Upper lobe of right lung (tissue), 1 donor: ENCODE measurements at regions not wholly inside any gene's neighbourhood (a gene's known extent, or its start where the extent isn't known, plus 50 kb on each side); places are given as distances from the start of the nearest gene placed in this dataset.

Experiments
- ATAC-seq: fragments of 200-7000 bp; cut with Tn5 transposase; one replicate; pipeline ENCODE4 v1.9.1; 2020; ENCODE audit warnings: mild to moderate bottlenecking, moderate library complexity
- DNase-seq: peaks from one replicate; pipeline ENCODE4 v3.0.0-alpha.2; 2020
- H3K27ac ChIP-seq: fragments of 200-600 bp; one replicate; pipeline ENCODE4 v1.8.0; 2022
- H3K27me3 ChIP-seq: fragments of 200-600 bp; one replicate; pipeline ENCODE4 v1.8.0; 2022; ENCODE audit warnings: mild to moderate bottlenecking
- H3K36me3 ChIP-seq: fragments of 200-600 bp; one replicate; pipeline ENCODE4 v1.8.0; 2022
- H3K4me1 ChIP-seq: fragments of 200-600 bp; one replicate; pipeline ENCODE4 v1.8.0; 2022
- H3K4me3 ChIP-seq: fragments of 200-600 bp; one replicate; pipeline ENCODE4 v1.8.0; 2022; ENCODE audit warnings: mild to moderate bottlenecking
- H3K9me3 ChIP-seq: fragments of 200-600 bp; one replicate; pipeline ENCODE4 v1.8.0; 2022
- intact Hi-C: fragments of 100-400 bp; cut with DNase I; formaldehyde crosslinking; loops from one replicate; pipeline ENCODE4 v1.11.0; 2022
- TF ChIP-seq, protein P1 (sequence below): fragments of 200-600 bp; IDR thresholded peaks from one replicate; pipeline ENCODE4 v1.8.0; 2022; ENCODE audit warnings: antibody characterized with exemption
- donor health status: DM: no; HTN: yes; CAD: no; lungs with severe emphysema.

GRCh38 chr2:17166506-17166905 lies 351.7 kb downstream of the RAD51AP2 start:
- ATAC-seq = no peak
- H3K27me3 ChIP-seq = no peaks in the 10 kb centered on the region
- H3K4me3 ChIP-seq = no peak overlapping the region
- no peak overlapping the region for H3K27ac ChIP-seq
- intact Hi-C loops = no loop called here
- DNase-seq = no peak
- TF ChIP-seq, protein P1, sequence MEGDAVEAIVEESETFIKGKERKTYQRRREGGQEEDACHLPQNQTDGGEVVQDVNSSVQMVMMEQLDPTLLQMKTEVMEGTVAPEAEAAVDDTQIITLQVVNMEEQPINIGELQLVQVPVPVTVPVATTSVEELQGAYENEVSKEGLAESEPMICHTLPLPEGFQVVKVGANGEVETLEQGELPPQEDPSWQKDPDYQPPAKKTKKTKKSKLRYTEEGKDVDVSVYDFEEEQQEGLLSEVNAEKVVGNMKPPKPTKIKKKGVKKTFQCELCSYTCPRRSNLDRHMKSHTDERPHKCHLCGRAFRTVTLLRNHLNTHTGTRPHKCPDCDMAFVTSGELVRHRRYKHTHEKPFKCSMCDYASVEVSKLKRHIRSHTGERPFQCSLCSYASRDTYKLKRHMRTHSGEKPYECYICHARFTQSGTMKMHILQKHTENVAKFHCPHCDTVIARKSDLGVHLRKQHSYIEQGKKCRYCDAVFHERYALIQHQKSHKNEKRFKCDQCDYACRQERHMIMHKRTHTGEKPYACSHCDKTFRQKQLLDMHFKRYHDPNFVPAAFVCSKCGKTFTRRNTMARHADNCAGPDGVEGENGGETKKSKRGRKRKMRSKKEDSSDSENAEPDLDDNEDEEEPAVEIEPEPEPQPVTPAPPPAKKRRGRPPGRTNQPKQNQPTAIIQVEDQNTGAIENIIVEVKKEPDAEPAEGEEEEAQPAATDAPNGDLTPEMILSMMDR = no peak
- no peaks in the 10 kb centered on the region for H3K9me3 ChIP-seq
- no peaks in the 10 kb centered on the region for H3K36me3 ChIP-seq
- no peaks in the 10 kb centered on the region for H3K4me1 ChIP-seq

GRCh38 chr2:17164550-17164949 lies 353.7 kb downstream of the RAD51AP2 start:
- no peaks in the 10 kb centered on the region for H3K36me3 ChIP-seq
- no peak overlapping the region for H3K4me3 ChIP-seq
- intact Hi-C loops = no loop called here
- H3K27me3 ChIP-seq = no peaks in the 10 kb centered on the region
- TF ChIP-seq, protein P1 = no peak
- no peaks in the 10 kb centered on the region for H3K9me3 ChIP-seq
- no peaks in the 10 kb centered on the region for H3K4me1 ChIP-seq
- DNase-seq = no peak
- no peak overlapping the region for H3K27ac ChIP-seq
- ATAC-seq = no peak

GRCh38 chr2:17163638-17164037 lies 354.6 kb downstream of the RAD51AP2 start:
- no peak for DNase-seq
- Histone ChIP-seq H3K9me3 (no peaks in the 10 kb centered on the region), H3K27ac (no peak overlapping the region), H3K4me1 (no peaks in the 10 kb centered on the region), H3K4me3 (no peak overlapping the region), H3K27me3 (no peaks in the 10 kb centered on the region), H3K36me3 (no peaks in the 10 kb centered on the region)
- TF ChIP-seq, protein P1 = no peak
- intact Hi-C loops = no loop called here
- ATAC-seq = no peak

DNA sequence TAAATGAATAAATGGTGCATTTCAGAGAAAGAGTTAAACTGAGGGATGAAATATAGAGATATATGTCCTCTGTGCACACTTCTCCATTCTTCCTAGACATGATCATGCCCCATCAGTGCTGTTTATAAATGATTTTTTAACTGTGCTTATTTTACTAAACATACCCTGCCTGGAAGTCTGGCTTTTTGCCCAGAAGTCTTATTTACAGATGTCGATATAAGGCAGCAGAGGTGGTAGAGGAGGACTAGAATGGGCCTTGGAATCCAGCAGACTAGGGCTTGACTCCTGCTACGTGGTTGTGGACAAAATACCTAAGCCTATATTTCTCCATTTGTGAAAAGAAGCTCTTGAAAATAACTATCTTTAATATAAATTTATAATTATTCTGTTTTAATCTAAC lies 355.5 kb downstream of the RAD51AP2 start:
- DNase-seq (no peak), ATAC-seq (no peak)
- intact Hi-C loops = no loop called here

GRCh38 chr2:17160594-17160993 lies 357.6 kb downstream of the RAD51AP2 start:
- intact Hi-C loops = no loop called here
- no peaks in the 10 kb centered on the region for H3K36me3 ChIP-seq
- ATAC-seq (no peak), DNase-seq (no peak)
- no peaks in the 10 kb centered on the region for H3K9me3 ChIP-seq
- no peaks in the 10 kb centered on the region for H3K27me3 ChIP-seq
- TF ChIP-seq, protein P1 = no peak
- H3K4me3 ChIP-seq = no peak overlapping the region
- no peak overlapping the region for H3K27ac ChIP-seq
- no peaks in the 10 kb centered on the region for H3K4me1 ChIP-seq

More for the DNA sequence above, 355.5 kb downstream of the RAD51AP2 start:
- H3K9me3 ChIP-seq = no peaks in the 10 kb centered on the region
- no peaks in the 10 kb centered on the region for H3K27me3 ChIP-seq
- no peaks in the 10 kb centered on the region for H3K4me1 ChIP-seq
- no peak overlapping the region for H3K27ac ChIP-seq
- H3K36me3 ChIP-seq = no peaks in the 10 kb centered on the region
- TF ChIP-seq, protein P1 = no peak
- H3K4me3 ChIP-seq = no peak overlapping the region

DNA sequence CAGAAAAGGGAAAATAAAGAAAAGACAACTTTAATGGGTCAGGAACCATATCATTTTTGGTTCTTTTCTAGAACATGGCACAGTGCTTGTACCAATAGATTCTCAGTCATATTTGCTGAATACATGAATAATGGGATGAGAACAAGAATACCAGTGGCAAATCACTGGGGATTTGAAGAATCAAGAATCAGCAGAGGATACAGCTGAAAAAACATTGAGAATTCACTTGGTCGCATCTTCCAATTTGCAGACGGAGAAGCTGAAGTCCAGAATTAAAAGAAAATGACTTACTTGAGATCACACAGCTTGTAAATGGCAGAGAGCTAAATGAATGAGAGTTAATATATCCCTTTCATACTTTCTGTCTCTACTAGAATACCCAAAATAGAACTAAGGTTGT lies 362.2 kb downstream of the RAD51AP2 start:
- TF ChIP-seq, protein P1 = no peak
- ATAC-seq (no peak), DNase-seq (no peak)
- Histone ChIP-seq H3K36me3 (no peaks in the 10 kb centered on the region), H3K4me3 (no peak overlapping the region), H3K27ac (no peak overlapping the region), H3K9me3 (no peaks in the 10 kb centered on the region), H3K27me3 (no peaks in the 10 kb centered on the region), H3K4me1 (no peaks in the 10 kb centered on the region)
- intact Hi-C loops = no loop called here
